ENCODE measurements at regions not wholly inside any gene's neighbourhood (a gene's known extent, or its start where the extent isn't known, plus 50 kb on each side); places are given as distances from the start of the nearest gene placed in this dataset.

GRCh38 chr2:13536941-13537340 lies 820.2 kb downstream of the TRIB2 start:
- DNase-seq: no peak
- intact Hi-C loops (cut with micrococcal nuclease): no loop called here
- H3K27ac ChIP-seq (replicated peaks): no peak overlapping the region
- H3K9me3 ChIP-seq (replicated peaks): no peaks in the 10 kb centered on the region
- H3K36me3 ChIP-seq: no peaks in the 10 kb centered on the region
- TF ChIP-seq CTCF (IDR thresholded peaks at IDR 0.05; ENCODE audit: borderline replicate concordance): no peak
- no peak overlapping the region for H3K4me3 ChIP-seq
- H3K4me1 ChIP-seq: no peaks in the 10 kb centered on the region
- no peaks in the 10 kb centered on the region for H3K27me3 ChIP-seq (ENCODE audit: low read depth)

- H3K4me3 ChIP-seq: no peak overlapping the region
- H3K36me3 ChIP-seq: no peaks in the 10 kb centered on the region
- H3K4me1 ChIP-seq: no peaks in the 10 kb centered on the region
- TF ChIP-seq CTCF (IDR thresholded peaks at IDR 0.05; ENCODE audit: borderline replicate concordance): no peak
- H3K9me3 ChIP-seq (replicated peaks): no peaks in the 10 kb centered on the region
- intact Hi-C loops (cut with micrococcal nuclease): no loop called here
- DNase-seq: no peak
- H3K27ac ChIP-seq (replicated peaks): no peak overlapping the region
- no peaks in the 10 kb centered on the region for H3K27me3 ChIP-seq (ENCODE audit: low read depth)
Observed at GRCh38 chr2:13537771-13538349, 821.1 kb downstream of the TRIB2 start.

- Histone ChIP-seq H3K4me1 (no peaks in the 10 kb centered on the region), H3K4me3 (no peak overlapping the region), H3K9me3 (replicated peaks) (no peaks in the 10 kb centered on the region), H3K36me3 (no peaks in the 10 kb centered on the region), H3K27ac (replicated peaks) (no peak overlapping the region), H3K27me3 (ENCODE audit: low read depth) (no peaks in the 10 kb centered on the region)
- no peak for DNase-seq
- no peak for TF ChIP-seq CTCF (IDR thresholded peaks at IDR 0.05; ENCODE audit: borderline replicate concordance)
- intact Hi-C loops (cut with micrococcal nuclease): no loop called here
Observed at GRCh38 chr2:13539296-13539695, 822.6 kb downstream of the TRIB2 start.

GRCh38 chr2:13542061-13542460 lies 825.3 kb downstream of the TRIB2 start:
- Histone ChIP-seq H3K27ac (replicated peaks) (no peak overlapping the region), H3K36me3 (no peaks in the 10 kb centered on the region), H3K4me3 (no peak overlapping the region), H3K9me3 (replicated peaks) (no peaks in the 10 kb centered on the region), H3K4me1 (no peaks in the 10 kb centered on the region), H3K27me3 (ENCODE audit: low read depth) (no peaks in the 10 kb centered on the region)
- TF ChIP-seq CTCF (IDR thresholded peaks at IDR 0.05; ENCODE audit: borderline replicate concordance): no peak
- DNase-seq: no peak
- intact Hi-C loops (cut with micrococcal nuclease): no loop called here

GRCh38 chr2:13542642-13543041 lies 825.9 kb downstream of the TRIB2 start:
- Histone ChIP-seq H3K9me3 (replicated peaks) (no peaks in the 10 kb centered on the region), H3K27me3 (ENCODE audit: low read depth) (no peaks in the 10 kb centered on the region), H3K27ac (replicated peaks) (no peak overlapping the region), H3K4me1 (no peaks in the 10 kb centered on the region), H3K4me3 (no peak overlapping the region), H3K36me3 (no peaks in the 10 kb centered on the region)
- intact Hi-C loops (cut with micrococcal nuclease): no loop called here
- no peak for TF ChIP-seq CTCF (IDR thresholded peaks at IDR 0.05; ENCODE audit: borderline replicate concordance)
- no peak for DNase-seq

Measured in left ventricle myocardium inferior (tissue), 1 donor.